ENCODE measurements at regions not wholly inside any gene's neighbourhood (a gene's known extent, or its start where the extent isn't known, plus 50 kb on each side); places are given as distances from the start of the nearest gene placed in this dataset.

DNA sequence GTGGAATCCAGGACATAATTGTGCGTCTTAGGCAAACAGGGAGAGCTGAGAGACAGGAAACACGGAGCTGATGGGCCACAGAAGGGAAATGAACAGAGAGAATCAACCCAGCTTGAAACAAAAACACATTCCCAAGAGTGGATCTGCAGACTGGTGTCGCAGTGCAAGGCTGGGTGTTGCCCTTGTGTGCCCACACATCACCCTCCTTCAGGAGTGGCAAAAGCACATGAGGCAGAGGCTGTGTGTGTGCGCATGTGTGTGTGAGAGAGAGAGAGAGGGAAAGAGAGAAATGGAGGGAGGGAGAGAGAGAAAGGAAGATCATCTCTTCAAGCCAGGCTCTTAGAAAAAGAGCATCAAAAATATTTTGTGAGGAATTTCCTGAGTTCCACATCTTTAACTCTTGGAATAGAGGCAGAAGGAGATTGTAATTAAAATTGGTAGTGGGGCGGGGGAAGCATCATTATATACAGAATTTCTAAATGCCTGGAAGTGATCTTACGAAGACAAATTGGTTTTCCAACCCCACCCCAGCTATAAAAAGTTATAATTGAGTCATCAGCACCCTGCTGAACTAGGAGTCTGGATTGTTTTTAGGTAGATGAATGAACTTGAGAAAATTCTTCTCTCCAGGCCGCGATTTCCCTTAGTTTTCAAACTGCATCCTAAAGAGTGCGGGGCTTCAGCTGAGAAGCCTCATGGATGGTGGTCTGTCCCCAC lies 480.7 kb downstream of the NPHP4 start:
- no peak for DNase-seq

DNA sequence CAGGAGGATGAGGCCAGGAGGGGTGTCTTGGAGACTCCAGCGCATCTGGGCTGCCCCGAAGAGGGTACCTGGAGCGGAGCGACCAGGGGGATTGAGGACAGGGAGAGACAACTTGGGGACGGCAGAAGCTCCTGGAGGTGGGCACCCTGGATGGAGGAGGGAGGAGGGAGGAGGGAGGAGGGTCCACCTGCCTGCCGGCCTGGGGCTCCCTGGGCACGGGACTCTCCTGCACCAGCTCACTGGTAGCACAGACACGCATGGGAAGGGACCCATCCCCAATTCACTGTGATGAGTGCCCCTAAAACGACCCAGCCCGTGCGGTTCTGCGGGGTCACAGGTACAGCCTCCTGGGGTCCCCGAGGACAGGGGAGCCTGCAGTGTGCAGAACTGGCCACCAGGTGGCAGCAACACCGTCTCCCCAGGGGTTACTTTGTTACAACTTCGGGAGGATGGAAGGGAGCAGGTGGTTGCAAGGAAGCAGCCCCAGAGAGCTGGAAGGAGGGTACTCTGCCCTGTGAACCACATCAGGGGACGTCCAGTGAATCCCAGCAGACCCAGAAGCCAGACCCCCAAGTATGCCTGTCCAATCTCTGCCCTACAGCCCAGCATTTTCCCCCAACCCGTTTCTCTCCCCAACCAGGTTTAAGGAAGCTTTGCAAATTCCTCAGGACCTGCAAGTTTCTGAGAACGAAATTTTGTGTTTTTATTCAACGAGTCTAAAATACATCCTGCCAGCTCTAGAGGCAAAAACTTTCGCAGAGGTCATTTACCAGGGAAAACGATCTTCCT lies 482.4 kb downstream of the NPHP4 start:
- DNase-seq = no peak

DNA sequence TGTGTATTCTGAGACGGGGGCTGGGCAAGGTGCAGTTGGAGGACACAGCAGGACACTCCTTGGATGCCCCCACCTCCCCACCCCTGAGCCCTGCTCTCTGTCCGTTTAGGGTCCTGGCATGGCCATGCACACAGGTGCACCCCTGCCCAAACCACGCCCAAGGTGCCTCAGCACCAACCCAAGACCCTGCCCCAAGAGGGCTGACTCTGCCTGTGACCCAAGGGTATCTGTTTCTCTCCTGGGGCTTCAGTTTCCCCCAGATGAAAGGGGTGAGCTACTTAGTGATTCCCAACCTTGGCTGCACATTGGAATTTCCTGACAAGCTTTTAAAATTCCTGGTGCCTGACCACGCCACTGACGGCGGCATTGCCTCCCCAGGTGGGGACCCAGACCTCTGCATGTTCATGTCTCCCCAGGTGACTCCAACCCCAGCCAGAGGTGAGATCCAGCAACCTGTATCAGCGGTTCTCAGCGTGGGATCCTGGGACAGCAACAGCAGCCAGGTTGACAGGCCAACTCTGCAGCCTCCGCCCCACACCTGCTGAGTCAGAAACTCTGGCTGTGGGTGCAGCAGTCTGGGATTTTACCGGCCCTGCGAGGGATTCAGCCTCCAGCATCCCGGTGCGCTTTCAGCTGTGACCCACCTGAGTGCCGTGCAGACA lies 483.4 kb downstream of the NPHP4 start:
- no peak for DNase-seq

DNA sequence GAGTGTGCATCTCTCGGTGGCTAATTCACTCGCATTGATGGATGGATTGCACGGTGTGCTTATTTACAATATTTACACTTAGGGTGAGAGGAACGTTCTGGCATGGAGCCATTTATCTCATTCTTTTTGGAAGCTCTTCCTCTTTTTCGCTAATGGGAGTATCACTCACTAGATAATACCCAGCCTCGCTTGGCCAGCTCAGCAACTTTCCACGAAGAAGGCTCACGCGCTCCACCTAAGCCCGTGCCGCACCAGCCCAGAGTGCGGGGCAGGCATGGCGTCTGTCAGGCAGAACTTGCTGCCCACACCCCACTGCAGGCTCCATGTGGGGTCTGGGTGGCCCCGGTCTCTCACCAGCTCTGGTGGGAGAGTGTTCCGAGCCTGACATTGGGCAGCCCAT lies 484.9 kb downstream of the NPHP4 start:
- no peak for DNase-seq

DNA sequence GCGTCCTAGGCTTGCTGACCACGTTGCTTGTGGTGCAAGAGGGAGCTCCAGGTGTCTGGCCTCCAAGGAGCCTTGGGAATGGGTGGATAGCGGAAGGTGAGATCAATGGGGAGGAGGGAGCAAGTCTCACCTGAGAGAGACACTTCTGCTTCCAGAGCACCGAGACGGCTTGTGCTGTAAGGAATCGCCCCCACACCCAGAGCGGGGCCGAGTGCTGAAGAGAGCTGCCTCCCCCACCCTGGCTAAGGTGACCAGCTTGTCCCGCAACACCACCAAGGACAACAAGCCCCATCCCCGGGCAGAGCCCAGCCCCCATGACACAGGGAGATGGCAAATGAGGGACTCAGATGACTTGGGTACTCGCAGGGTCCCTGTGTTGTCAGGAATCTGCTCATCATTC lies 485.6 kb downstream of the NPHP4 start:
- DNase-seq = no peak

DNA sequence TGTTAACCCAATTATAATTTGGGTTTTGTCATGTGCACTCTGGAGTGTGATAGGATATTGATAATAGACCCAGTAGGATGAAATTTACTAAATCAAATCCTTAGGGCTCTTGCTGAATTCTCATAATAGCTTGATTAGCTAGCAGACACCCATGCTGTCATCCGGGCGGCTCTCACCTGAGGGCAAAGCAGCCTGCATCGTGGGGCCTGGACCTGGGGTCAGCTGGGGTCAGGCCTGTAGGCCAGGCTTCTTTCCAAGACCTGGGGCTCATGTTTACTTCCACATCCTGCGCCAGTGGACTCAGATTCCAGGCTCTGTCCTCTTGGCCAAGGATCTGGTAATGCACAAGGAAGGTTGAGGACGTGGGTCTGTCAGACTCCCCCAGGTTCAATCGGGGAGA lies 486.3 kb downstream of the NPHP4 start:
- no peak for DNase-seq

DNA sequence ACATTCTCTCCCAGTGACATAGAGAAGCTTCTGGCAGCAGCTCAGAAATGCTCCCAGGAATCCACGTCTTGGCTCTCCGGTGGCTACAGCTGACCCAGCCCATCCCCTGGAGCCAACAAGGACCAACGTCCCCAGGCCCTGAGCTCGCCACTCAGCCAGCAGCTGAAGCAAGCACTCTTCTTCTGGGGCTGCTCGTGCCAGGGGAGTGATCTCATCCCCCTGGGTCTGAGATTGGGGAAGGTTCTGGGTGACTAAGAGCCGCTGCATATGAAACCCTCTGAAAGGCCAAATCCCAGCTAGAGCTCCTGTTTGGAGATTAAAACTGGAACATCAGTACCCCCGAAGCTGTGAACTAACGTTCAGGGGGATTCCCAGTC lies 487.9 kb downstream of the NPHP4 start:
- DNase-seq = no peak

DNA sequence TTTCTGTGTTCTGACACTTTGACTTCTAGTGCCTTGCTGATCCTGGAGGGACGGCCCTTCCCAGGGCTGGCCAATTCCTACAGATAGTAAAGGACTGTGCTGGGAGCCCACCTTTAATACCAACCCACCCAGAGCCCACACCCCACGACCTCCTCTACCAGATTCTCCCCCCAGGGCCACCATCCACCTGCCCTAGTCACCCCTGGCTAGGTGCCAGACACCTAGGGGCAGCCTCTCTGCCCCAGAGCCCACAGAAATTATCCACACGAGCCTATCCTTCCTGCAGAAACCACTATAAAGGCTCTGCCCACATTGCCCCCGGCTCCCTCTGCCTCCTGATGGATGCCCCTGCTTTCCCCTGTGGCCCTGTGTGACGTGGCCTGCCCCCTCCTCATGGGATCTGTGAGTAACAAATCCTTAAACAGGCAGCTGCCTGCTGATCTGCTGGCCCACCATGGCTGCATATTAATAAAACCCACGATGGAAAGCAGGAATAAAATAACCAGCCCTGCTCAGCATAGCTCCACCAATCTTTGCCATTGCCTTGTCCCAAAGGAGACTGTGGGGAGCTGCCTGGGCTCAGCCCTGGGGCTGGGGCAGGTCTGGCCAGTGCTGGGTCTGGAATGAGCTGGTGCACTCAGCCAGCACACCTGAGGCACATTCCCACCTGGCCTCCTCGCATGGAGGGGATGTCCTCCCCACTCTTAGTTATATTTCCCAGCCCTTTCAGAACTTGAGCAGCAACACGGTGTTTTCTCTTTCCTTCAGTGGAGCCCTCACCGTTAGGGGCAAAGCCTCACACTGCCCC lies 488.5 kb downstream of the NPHP4 start:
- DNase-seq = no peak

DNA sequence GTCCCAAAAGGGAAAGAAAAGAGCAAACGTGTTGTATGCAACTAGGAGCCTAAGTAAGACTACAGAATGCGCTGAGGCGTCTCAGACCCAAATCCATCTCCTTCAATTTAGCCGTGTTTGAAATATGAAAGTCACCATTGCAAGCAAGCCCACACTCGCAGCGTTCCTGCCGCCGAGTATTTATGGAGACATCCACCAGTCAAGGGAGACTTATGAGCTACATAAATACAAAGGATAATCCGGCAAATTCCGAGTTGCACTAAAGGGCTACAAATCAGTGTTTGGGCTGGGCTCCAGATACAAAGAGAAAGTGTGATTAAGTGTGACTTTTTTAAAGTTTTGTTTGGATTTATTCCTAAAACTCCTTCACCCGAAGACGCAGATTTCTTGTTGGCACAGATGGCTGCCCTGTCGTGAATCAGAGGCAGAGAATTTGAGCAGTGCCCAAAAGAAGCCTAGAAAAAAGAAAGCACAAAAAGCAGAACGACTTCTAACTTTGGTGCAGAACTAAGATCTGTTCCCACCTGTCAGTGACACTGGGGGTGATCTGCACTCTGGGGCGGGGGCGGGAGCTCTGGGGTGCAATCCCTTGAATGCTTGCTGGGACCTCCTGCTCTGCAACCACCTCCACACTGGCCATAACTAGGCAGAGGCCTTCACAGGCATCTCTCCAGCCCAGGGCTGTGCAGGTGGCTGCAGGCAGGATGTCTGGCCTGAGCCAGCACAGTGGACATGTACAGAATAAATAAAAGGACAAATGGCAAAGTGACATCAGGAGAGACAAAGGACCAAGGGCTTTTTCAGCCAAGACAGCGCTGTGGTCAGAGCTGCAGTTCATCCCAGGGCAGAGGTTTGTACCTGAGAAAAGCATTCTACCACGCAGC lies 489.7 kb downstream of the NPHP4 start:
- DNase-seq = no peak

DNA sequence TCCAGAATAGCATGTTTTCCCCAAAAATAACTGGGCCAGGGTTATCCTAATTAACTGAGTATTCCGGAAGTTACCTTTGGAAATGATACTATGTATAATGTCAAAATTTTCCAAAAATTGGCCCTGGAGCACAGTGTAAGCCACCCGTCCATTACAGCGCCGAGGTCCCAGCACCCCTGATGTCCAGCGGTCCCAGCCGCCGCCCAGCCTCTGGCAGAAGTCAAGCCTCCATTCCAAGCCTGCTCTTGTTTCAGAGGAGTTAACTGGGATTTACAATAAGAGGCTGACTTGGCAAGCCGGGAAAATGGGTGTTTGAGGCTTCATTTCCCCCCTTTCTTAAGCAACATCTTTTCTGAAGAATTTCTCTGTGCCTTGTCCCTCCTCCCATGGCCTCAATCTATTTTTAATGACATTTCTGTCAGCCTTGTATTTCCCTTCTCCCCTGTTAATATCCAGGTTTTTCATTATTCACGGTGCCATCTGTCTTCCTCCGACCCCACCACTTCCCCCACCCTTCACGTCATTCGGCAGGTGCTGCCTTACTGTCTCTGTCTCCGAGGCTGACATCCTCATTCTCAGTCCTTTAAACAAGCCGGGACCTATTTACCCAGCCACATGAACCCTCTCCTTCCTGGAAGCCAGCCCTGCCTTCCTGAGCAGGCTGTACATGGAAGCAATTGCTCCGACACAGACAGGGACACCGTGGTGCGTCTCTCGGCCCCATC lies 490.9 kb downstream of the NPHP4 start:
- DNase-seq = no peak

DNA sequence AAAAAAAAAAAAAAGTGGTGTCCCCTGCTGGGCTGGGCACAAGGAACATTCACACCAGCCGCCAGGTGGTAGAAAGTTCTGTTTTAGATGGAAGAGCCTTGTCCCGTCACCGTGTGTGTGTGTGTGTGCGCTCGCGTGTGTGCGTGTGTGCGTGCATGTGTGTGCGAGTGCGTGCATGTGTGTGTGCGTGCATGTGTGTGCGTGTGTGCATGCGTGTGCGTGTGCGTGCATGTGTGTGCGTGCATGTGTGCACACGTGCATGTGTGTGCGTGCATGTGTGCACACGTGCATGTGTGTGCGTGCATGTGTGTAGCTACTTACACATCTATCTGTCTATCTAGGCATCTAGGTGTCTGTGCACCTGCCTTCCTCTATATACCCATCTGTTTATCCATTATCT lies 491.7 kb downstream of the NPHP4 start:
- no peak for DNase-seq

DNA sequence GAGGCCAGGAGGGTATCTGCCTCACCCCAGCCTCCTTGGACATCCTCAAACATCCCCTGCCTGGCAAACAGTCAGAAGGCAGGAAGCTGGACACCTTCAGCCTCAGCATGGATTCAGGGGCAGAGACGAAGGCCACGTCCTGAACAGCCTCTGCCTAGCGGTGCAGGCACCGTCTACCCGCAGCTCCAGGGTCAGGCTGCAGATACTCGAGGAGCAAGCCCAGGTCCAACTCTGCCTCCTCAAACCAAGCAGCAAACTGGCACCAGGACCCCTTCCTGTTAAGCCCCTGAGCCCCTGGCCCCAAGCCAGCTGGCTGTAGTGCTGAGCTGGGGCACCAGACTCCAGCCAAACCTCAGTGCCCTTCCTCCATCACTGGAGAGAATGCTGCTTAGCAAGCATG lies 494.7 kb downstream of the NPHP4 start:
- DNase-seq = no peak

DNA sequence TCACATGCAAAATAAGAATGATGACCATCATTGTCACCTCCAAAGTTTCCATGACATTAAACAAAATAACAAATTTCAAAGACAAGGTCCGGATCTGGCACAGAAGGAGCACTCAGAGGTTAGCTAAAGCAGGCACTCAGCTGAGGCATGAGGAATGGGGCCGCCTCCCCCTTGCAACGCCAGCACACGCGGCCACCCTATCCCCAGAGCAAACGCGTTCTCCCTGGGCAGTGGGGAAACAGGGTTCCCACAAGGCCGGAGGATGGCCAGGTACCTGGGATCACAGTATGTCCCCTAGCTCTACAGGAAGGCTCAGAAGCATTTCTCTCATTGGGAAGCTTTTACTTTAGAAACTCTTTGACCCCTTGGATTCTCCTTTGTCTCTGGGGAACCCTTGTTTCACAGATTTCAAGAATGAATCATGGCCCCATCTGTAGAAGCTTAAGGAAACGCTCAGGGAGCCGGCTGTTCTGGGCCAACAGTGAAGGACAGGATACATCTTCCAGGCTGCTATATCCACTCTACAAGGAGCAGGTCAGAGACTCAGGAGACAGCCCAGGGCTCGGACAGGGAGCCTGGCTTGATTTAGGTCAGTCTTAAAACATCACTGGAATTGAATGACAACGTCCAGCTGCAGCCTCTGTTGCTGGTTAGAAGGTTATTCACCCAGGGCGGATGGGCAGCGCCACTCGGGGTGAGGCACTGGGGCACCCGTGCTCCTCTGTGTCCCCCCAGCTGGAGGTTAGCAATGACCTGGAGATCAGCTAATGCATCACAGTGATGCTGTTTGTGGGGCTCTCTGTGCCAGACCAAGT lies 496.4 kb downstream of the NPHP4 start:
- DNase-seq = no peak

DNA sequence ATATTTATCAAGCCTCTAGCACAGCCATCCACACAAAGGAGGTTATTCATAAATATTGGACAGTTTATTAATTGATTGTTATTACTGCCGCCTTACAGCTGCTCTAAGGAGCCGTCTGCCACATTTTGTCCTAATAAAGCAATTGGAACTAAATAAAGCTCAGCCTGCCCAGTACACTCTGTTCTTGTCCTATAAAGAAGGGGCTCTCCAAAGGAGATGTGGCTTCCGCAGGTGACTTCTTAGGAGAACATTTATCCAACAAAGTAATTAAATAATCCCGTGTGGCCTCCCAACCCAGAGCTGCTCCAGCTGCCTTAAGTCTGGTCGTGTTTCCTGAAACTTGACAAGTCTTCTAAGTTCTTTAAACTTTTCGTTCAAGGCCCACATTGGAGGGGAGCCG lies 497.7 kb downstream of the NPHP4 start:
- DNase-seq = no peak

DNA sequence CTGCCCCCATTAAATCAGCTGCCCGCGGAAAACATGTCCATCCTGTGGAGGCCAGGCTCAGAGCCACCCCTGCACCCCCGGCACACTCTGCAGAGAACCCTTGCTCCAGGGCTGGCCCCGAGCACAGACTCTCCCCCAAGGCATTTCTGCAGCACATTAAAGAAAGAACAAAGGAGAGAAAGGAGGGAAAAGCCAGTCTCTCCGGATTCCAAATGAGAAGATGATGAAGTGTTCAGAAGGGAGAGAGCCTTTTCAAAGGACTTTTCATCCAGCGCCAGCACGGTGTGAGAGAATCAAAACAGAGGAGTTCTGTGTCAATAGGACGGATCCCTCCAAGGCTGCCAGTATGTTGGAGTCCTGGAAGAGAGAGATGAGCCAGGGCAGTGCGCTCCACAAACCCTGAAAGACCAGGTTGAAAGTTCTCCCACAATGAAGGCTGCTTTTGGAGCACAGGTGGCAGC lies 498.3 kb downstream of the NPHP4 start:
- no peak for DNase-seq

DNA sequence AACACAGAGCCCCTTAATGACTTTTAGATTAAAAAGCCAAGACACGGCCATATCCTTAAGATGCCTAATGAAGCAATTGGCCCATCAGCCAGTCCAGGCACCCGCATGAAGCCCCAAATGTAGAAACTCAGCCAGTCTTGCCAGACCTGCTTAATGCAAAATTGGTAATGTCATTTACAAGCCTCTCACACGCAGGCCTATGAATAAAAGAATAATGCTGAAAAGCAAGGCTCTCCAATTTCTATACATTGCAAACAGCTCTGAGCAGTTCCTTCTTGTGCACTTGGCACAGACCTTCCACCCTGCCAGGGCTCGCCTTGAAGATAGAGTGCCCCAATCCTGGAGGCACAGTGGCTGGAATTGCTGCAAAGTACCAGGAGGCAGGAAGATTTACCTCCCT lies 498.9 kb downstream of the NPHP4 start:
- no peak for DNase-seq

DNA sequence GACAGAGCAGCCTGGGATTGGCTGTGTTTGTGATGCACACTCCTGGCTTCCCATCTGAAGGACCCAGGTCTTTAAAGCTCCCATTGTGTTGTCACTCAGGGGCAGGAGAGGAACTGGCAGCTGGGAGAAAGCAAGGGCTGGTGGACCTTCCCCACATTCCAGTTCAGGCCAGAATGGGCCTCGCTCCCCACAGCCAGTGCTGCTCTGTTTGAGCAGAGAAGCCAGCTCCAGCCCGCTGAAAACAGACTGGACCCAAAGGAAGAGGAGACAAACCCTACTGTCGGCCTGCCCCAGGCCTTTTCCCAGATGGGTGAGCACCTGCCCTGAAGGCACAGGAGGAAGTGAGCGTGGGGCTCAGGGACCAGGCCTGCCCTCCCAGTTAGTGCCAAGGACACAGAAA lies 499.4 kb downstream of the NPHP4 start:
- DNase-seq = no peak

DNA sequence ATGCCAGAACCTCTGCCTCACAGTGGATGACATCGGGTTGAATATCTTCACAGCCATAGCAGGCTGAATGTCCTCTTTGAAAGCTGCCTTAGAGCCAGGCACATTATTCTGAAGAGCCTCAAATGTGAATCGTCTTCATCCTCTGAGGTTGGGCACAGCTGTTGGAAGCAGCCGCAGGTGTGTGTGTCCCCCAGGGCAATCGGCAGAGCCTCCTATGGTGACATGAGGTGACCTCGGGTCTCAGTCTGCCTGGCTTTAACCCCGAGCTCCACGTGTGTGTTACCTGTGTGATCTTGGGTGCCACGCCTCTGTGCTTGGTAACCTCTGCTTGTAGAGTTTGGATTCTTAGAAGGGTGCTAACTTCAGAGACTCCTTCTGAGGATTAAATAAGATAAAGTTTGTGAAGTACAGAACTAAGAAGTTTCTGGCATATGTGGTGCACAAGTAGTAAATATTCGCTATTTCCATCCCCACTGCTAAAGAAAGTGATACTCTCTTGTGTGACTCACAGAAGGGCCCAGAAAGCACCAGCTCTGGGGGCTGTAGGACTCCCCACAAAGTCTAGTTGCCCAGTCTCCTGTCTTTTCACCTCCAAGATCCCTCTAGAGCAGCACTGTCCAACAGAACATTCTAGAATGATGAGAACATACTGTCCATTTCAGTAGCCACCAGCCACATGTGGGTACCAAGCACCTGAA lies 500.9 kb downstream of the NPHP4 start:
- no peak for DNase-seq

DNA sequence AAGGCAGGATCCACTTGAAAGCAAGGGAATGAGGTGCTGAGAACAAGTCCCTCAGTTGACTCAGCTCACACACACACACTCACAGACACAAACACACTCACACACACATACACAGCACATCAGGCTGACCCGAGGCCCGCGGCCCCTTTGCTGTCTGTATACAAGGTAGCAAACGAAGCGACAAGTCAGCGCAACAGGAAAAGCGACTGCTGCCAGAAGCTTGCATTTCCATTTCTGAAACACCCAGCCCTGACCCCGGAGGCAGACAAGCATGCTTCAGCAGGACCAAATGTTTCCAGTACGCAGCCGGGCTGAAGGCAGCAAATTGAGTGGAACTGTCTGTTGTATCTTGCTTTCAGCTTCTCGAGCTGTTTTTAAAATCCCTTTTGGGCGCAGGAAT lies 501.6 kb downstream of the NPHP4 start:
- DNase-seq = no peak

DNA sequence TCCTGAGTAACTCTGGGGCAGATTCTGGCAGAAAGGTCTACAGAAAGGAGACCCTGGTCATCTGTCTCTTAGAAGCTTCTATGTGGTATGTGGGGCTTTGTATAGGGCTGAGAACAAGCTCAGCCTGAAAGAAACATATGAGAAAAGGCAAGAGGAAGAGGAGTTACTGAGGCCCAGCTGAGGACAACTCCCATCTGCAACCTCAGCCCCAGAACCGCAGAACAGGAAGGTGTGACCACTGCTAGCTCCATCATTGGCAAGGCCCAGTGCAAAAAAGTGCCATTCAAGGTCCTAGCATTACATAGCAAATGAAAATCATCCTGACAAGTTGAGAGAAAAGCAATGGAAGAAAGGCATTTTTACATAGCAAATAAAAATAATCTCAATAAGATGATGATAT lies 503.8 kb downstream of the NPHP4 start:
- no peak for DNase-seq
